H9 (cell line): ENCODE measurements at regions not wholly inside any gene's neighbourhood (a gene's known extent, or its start where the extent isn't known, plus 50 kb on each side); places are given as distances from the start of the nearest gene placed in this dataset.

Source experiments
- DNase-seq: peaks from one replicate; pipeline ENCODE4 v3.0.0-alpha.2; 2017
- H2AFZ ChIP-seq: one replicate; pipeline ENCODE4 v1.6.1; 2013; ENCODE audit warnings: mild to moderate bottlenecking, low read length, control low read depth, moderate library complexity
- H2AK5ac ChIP-seq: 2 replicates; pipeline ENCODE4 v1.6.1; 2013; ENCODE audit warnings: low read length, control low read depth, mixed read lengths; ENCODE audit not compliant: insufficient read length
- H2BK120ac ChIP-seq: one replicate; pipeline ENCODE4 v1.6.1; 2013; ENCODE audit warnings: low read depth, mild to moderate bottlenecking, low read length, control low read depth, inconsistent platforms; ENCODE audit not compliant: poor library complexity, severe bottlenecking
- H2BK12ac ChIP-seq: 2 replicates; pipeline ENCODE4 v1.6.1; 2013; ENCODE audit warnings: low read length, control low read depth, mixed read lengths, low read depth; ENCODE audit not compliant: insufficient read length
- H2BK15ac ChIP-seq: 2 replicates; pipeline ENCODE4 v1.6.1; 2013; ENCODE audit warnings: low read depth, low read length, control low read depth
- H2BK20ac ChIP-seq: one replicate; pipeline ENCODE4 v1.6.1; 2013; ENCODE audit warnings: low read depth, mild to moderate bottlenecking, low read length, control low read depth, inconsistent platforms; ENCODE audit not compliant: poor library complexity, severe bottlenecking
- H2BK5ac ChIP-seq: 2 replicates; pipeline ENCODE4 v1.6.1; 2013; ENCODE audit warnings: low read length, control low read depth, mixed read lengths; ENCODE audit not compliant: insufficient read length
- H3K14ac ChIP-seq: 2 replicates; pipeline ENCODE4 v1.6.1; 2013; ENCODE audit warnings: low read length, control low read depth; ENCODE audit not compliant: insufficient read depth
- H3K18ac ChIP-seq: 2 replicates; pipeline ENCODE4 v1.6.1; 2013; ENCODE audit warnings: low read depth, mild to moderate bottlenecking, mixed read lengths, low read length, control low read depth; ENCODE audit not compliant: insufficient read length
- H3K23ac ChIP-seq: 2 replicates; pipeline ENCODE4 v1.6.1; 2013; ENCODE audit warnings: low read length, control low read depth, mixed read lengths, low read depth; ENCODE audit not compliant: insufficient read length
- H3K23me2 ChIP-seq: 2 replicates; pipeline ENCODE4 v1.6.1; 2013; ENCODE audit warnings: low read depth, mild to moderate bottlenecking, mixed read lengths, low read length, control low read depth; ENCODE audit not compliant: insufficient read length, poor library complexity, severe bottlenecking
- H3K27ac ChIP-seq: 2 replicates; pipeline ENCODE4 v1.5.1; 2013; ENCODE audit warnings: low read length, control low read depth, mixed read lengths, low read depth; ENCODE audit not compliant: insufficient read length
- H3K27me3 ChIP-seq: 2 replicates; pipeline ENCODE4 v1.6.1; 2013; ENCODE audit warnings: low read length, control low read depth, inconsistent platforms; ENCODE audit not compliant: insufficient read depth
- H3K4ac ChIP-seq: 2 replicates; pipeline ENCODE4 v1.6.1; 2013; ENCODE audit warnings: low read depth, mild to moderate bottlenecking, control low read depth, inconsistent platforms, low read length, moderate library complexity
- H3K4me1 ChIP-seq: 2 replicates; pipeline ENCODE4 v1.6.1; 2013; ENCODE audit warnings: low read length, control low read depth, inconsistent platforms; ENCODE audit not compliant: insufficient read depth
- H3K4me2 ChIP-seq: 2 replicates; pipeline ENCODE4 v1.6.1; 2013; ENCODE audit warnings: low read length, control low read depth, mixed read lengths; ENCODE audit not compliant: insufficient read length, insufficient read depth
- H3K56ac ChIP-seq: 2 replicates; pipeline ENCODE4 v1.6.1; 2013; ENCODE audit warnings: low read depth, mild to moderate bottlenecking, mixed read lengths, low read length, control low read depth; ENCODE audit not compliant: insufficient read length
- H3K79me1 ChIP-seq: 2 replicates; pipeline ENCODE4 v1.6.1; 2013; ENCODE audit warnings: low read depth, mild to moderate bottlenecking, moderate library complexity, low read length, control low read depth, inconsistent platforms; ENCODE audit not compliant: insufficient read depth, poor library complexity, severe bottlenecking
- H3K79me2 ChIP-seq: 2 replicates; pipeline ENCODE4 v1.6.1; 2013; ENCODE audit warnings: low read length, control low read depth, inconsistent platforms; ENCODE audit not compliant: insufficient read depth
- H3K9ac ChIP-seq: 2 replicates; pipeline ENCODE4 v1.6.1; 2013; ENCODE audit warnings: low read length, control low read depth, mixed read lengths; ENCODE audit not compliant: insufficient read length; ENCODE audit errors: extremely low read depth
- H3K9me3 ChIP-seq: one replicate; pipeline ENCODE4 v1.6.1; 2013; ENCODE audit warnings: low read depth, low read length, inconsistent platforms; ENCODE audit not compliant: control insufficient read depth
- H3T11ph ChIP-seq: one replicate; pipeline ENCODE4 v1.6.1; 2013; ENCODE audit warnings: mild to moderate bottlenecking, low read length, control low read depth, inconsistent platforms
- H4K20me1 ChIP-seq: one replicate; pipeline ENCODE4 v1.6.1; 2013; ENCODE audit not compliant: control insufficient read depth, insufficient read length, insufficient read depth
- H4K5ac ChIP-seq: 2 replicates; pipeline ENCODE4 v1.6.1; 2013; ENCODE audit warnings: low read depth, mild to moderate bottlenecking, mixed read lengths, low read length, control low read depth; ENCODE audit not compliant: insufficient read length
- H4K8ac ChIP-seq: replicated peaks from 2 replicates; pipeline ENCODE4 v1.6.1; 2013; ENCODE audit warnings: low read length, control low read depth, mixed read lengths, low read depth; ENCODE audit not compliant: insufficient read length
- H4K91ac ChIP-seq: 2 replicates; pipeline ENCODE4 v1.6.1; 2013; ENCODE audit warnings: low read depth, mild to moderate bottlenecking, moderate library complexity, mixed read lengths, low read length, control low read depth; ENCODE audit not compliant: insufficient read length
- H3K27ac Mint-ChIP-seq, 3 experiments: 2 replicates in 2 of 3; 3 replicates in 1 of 3; pipeline ENCODE4 v1.8.0; 2020 to 2021; ENCODE audit warnings: mixed read lengths in 3 of 3, mild to moderate bottlenecking in 1 of 3, moderate library complexity in 1 of 3
- H3K27me3 Mint-ChIP-seq: 2 replicates; pipeline ENCODE4 v1.8.0; 2021; ENCODE audit warnings: low read depth, mild to moderate bottlenecking, moderate library complexity, mixed read lengths
- H3K36me3 Mint-ChIP-seq, 3 experiments: 2 replicates in 2 of 3; 3 replicates in 1 of 3; pipeline ENCODE4 v1.8.0; 2020 to 2021; ENCODE audit warnings: low read depth in 3 of 3, mixed read lengths in 3 of 3; ENCODE audit not compliant: insufficient read depth in 1 of 3
- H3K4me1 Mint-ChIP-seq, 2 experiments: 2 replicates each; pipeline ENCODE4 v1.8.0; 2020; ENCODE audit warnings: mixed read lengths in 2 of 2
- H3K4me3 Mint-ChIP-seq, 2 experiments: 2 replicates in 1 of 2; 3 replicates in 1 of 2; pipeline ENCODE4 v1.8.0; 2020 to 2021; ENCODE audit warnings: mild to moderate bottlenecking in 2 of 2, mixed read lengths in 2 of 2, moderate library complexity in 1 of 2
- H3K9me3 Mint-ChIP-seq, 2 experiments: 2 replicates in 1 of 2; 3 replicates in 1 of 2; pipeline ENCODE4 v1.8.0; 2020; ENCODE audit warnings: mild to moderate bottlenecking in 2 of 2, mixed read lengths in 2 of 2, moderate library complexity in 1 of 2
- WGBS: extraction: QIAGEN DNeasy Blood & Tissue Kit; methylation state at CpG from one replicate; pipeline ENCODE4 v1.1.7; 2013; ENCODE audit warnings: missing lambda C conversion rate, low lambda C conversion rate, mixed read lengths; ENCODE audit not compliant: insufficient read length; ENCODE audit errors: extremely low coverage; 5-methylcytosine and 5-hydroxymethylcytosine counted together
- TF ChIP-seq, protein P1 (sequence below): fragments of 200-600 bp; sonication (generic); conservative IDR thresholded peaks from 3 replicates; pipeline ENCODE4 v1.8.0; 2021; ENCODE audit warnings: antibody characterized with exemption, mild to moderate bottlenecking

GRCh38 chr11:109062445-109062844 is 359.5 kb upstream of the C11orf87 start:
- H3K4me3 Mint-ChIP-seq = no peak overlapping the region
- Histone ChIP-seq H2BK15ac (no peak overlapping the region), H2BK5ac (no peak overlapping the region), H3K23ac (no peak overlapping the region), H3K23me2 (no peaks in the 10 kb centered on the region), H3K4me2 (no peak overlapping the region), H3K4me1 (no peaks in the 10 kb centered on the region), H4K91ac (no peak overlapping the region), H3K9me3 (no peaks in the 10 kb centered on the region), H4K5ac (no peak overlapping the region), H3T11ph (no peak overlapping the region), H3K27me3 (no peaks in the 10 kb centered on the region; the same call in 1 of the 2 replicates), H3K14ac (no peak overlapping the region), H3K27ac (no peak overlapping the region), H3K18ac (no peak overlapping the region), H2BK120ac (no peak overlapping the region), H4K8ac (no peak overlapping the region), H2BK12ac (no peak overlapping the region), H4K20me1 (no peaks in the 10 kb centered on the region), H2AK5ac (no peak overlapping the region), H2AFZ (no peak overlapping the region), H2BK20ac (no peak overlapping the region), H3K9ac (no peak overlapping the region), H3K79me1 (no peaks in the 10 kb centered on the region), H3K4ac (no peak overlapping the region), H3K56ac (no peak overlapping the region), H3K79me2 (no peaks in the 10 kb centered on the region)
- peaks cover 40% of the 10 kb centered on the region for H3K27me3 Mint-ChIP-seq
- no peak overlapping the region for H3K27ac Mint-ChIP-seq
- no peak for DNase-seq
- H3K4me1 Mint-ChIP-seq = peaks cover 11 to 13% of the 10 kb centered on the region in 2 experiments
- no peaks in the 10 kb centered on the region for H3K36me3 Mint-ChIP-seq
- WGBS = no CpG with 5 or more reads among the region's 2 CpGs
- no peaks in the 10 kb centered on the region; a peak in 1 of 5 replicates for H3K9me3 Mint-ChIP-seq
- TF ChIP-seq, protein P1, sequence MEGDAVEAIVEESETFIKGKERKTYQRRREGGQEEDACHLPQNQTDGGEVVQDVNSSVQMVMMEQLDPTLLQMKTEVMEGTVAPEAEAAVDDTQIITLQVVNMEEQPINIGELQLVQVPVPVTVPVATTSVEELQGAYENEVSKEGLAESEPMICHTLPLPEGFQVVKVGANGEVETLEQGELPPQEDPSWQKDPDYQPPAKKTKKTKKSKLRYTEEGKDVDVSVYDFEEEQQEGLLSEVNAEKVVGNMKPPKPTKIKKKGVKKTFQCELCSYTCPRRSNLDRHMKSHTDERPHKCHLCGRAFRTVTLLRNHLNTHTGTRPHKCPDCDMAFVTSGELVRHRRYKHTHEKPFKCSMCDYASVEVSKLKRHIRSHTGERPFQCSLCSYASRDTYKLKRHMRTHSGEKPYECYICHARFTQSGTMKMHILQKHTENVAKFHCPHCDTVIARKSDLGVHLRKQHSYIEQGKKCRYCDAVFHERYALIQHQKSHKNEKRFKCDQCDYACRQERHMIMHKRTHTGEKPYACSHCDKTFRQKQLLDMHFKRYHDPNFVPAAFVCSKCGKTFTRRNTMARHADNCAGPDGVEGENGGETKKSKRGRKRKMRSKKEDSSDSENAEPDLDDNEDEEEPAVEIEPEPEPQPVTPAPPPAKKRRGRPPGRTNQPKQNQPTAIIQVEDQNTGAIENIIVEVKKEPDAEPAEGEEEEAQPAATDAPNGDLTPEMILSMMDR = no peak
